ENCODE measurements at regions not wholly inside any gene's neighbourhood (a gene's known extent, or its start where the extent isn't known, plus 50 kb on each side); places are given as distances from the start of the nearest gene placed in this dataset.

- Histone ChIP-seq H3K9me3 (ENCODE audit: insufficient read depth, low read depth, low read length) (no peaks in the 10 kb centered on the region), H3K27ac (ENCODE audit: low read depth, low read length) (no peak overlapping the region), H3K9ac (ENCODE audit: low read depth, low read length) (no peak overlapping the region), H3K36me3 (ENCODE audit: insufficient read depth, low read length) (no peaks in the 10 kb centered on the region), H3K4me3 (ENCODE audit: low read length) (no peak overlapping the region), H3K4me1 (ENCODE audit: insufficient read depth, low read length) (peaks cover 22% of the 10 kb centered on the region), H3K27me3 (ENCODE audit: insufficient read depth, low read length) (no peaks in the 10 kb centered on the region)
- WGBS = 95% methylated on average over 3 of the region's 5 CpGs
Measured at GRCh38 chr2:168343586-168343985, 96.2 kb upstream of the STK39 start.

GRCh38 chr2:168344706-168345105, 97.3 kb upstream of the STK39 start:
- H3K4me1 ChIP-seq (ENCODE audit: insufficient read depth, low read length) = peaks cover 16% of the 10 kb centered on the region
- H3K27me3 ChIP-seq (ENCODE audit: insufficient read depth, low read length) = no peaks in the 10 kb centered on the region
- no peaks in the 10 kb centered on the region for H3K36me3 ChIP-seq (ENCODE audit: insufficient read depth, low read length)
- 95% methylated on average over 5 of the region's 5 CpGs for WGBS
- no peak overlapping the region for H3K9ac ChIP-seq (ENCODE audit: low read depth, low read length)
- H3K4me3 ChIP-seq (ENCODE audit: low read length) = no peak overlapping the region
- no peak overlapping the region for H3K27ac ChIP-seq (ENCODE audit: low read depth, low read length)
- no peaks in the 10 kb centered on the region for H3K9me3 ChIP-seq (ENCODE audit: insufficient read depth, low read depth, low read length)

- no peaks in the 10 kb centered on the region for H3K27me3 ChIP-seq (ENCODE audit: insufficient read depth, low read length)
- no peak overlapping the region for H3K27ac ChIP-seq (ENCODE audit: low read depth, low read length)
- 78% methylated on average over 3 of the region's 3 CpGs for WGBS
- H3K36me3 ChIP-seq (ENCODE audit: insufficient read depth, low read length) = no peaks in the 10 kb centered on the region
- peaks cover 10% of the 10 kb centered on the region for H3K4me1 ChIP-seq (ENCODE audit: insufficient read depth, low read length)
- H3K9ac ChIP-seq (ENCODE audit: low read depth, low read length) = no peak overlapping the region
- no peaks in the 10 kb centered on the region for H3K9me3 ChIP-seq (ENCODE audit: insufficient read depth, low read depth, low read length)
- H3K4me3 ChIP-seq (ENCODE audit: low read length) = no peak overlapping the region
Measured at GRCh38 chr2:168345601-168346000, 98.2 kb upstream of the STK39 start.

DNA sequence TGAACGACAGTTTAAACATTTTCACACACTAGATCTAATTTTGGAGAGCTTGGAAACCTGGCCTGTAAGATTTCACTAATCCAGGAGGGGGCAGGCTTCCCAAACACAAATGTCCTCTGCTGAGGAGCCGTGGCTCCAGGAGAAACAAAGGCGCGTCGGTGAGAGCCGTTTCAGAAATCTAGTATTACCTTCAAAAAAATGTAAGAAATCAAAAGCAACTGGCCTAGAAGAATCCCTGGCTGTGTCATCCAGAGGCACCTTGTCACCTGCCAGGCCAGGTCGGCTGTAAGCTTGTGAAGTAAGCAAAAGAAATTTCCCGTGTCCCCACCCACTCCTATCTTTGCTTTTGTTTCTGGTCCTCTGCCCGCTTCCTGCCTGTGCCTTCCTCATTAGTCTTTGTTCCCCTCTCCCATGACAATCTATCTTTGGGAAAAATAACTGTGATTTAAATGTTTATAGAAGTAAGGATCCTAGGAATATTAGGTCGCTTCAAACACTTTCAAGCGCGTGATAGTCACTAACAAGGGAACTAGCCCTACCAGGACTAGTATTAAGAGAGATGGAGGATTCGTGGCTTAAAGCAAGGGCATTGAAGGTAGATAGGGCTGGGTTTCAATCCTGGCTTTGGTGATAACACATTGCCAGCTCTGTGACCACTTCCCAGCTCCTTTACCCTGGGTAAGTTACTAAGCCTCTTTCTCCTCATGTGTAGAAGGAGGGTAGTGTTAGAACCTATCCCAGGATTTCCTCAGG, 99.5 kb upstream of the STK39 start:
- Histone ChIP-seq H3K9me3 (ENCODE audit: insufficient read depth, low read depth, low read length) (no peaks in the 10 kb centered on the region), H3K27ac (ENCODE audit: low read depth, low read length) (peak overlapping the region; percentile 3; the same call in 1 of the 2 replicates), H3K36me3 (ENCODE audit: insufficient read depth, low read length) (no peaks in the 10 kb centered on the region), H3K4me1 (ENCODE audit: insufficient read depth, low read length) (peaks cover 10% of the 10 kb centered on the region), H3K4me3 (ENCODE audit: low read length) (peak overlapping the region; percentile 56), H3K9ac (ENCODE audit: low read depth, low read length) (peak overlapping the region; percentile 83), H3K27me3 (ENCODE audit: insufficient read depth, low read length) (no peaks in the 10 kb centered on the region)
- 26% methylated on average over 13 of the region's 13 CpGs for WGBS

DNA sequence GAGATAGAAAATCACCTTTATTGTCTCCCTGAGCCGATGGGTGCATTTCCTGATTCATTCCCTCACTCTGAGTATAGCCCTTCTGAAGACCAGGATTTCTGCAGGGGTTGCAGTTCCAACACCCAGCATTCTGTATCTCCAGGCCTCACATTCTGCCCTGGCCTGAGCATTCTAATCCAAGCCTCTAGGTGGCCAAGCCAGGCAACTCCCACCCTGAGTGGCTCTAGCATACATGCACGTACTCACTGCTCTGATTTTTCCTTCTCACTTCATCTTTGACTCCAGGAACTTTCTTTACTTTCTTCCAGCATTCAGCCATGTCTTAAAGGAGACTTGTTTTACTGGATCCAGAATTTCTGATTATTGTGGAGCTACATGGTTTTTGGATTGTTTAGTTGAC, 100.7 kb upstream of the STK39 start:
- Histone ChIP-seq H3K9me3 (ENCODE audit: insufficient read depth, low read depth, low read length) (peaks cover 7% of the 10 kb centered on the region), H3K4me1 (ENCODE audit: insufficient read depth, low read length) (peaks cover 10% of the 10 kb centered on the region), H3K27me3 (ENCODE audit: insufficient read depth, low read length) (no peaks in the 10 kb centered on the region), H3K4me3 (ENCODE audit: low read length) (no peak overlapping the region), H3K9ac (ENCODE audit: low read depth, low read length) (no peak overlapping the region), H3K36me3 (ENCODE audit: insufficient read depth, low read length) (no peaks in the 10 kb centered on the region), H3K27ac (ENCODE audit: low read depth, low read length) (no peak overlapping the region)
- 54% methylated on average over 2 of the region's 2 CpGs for WGBS

DNA sequence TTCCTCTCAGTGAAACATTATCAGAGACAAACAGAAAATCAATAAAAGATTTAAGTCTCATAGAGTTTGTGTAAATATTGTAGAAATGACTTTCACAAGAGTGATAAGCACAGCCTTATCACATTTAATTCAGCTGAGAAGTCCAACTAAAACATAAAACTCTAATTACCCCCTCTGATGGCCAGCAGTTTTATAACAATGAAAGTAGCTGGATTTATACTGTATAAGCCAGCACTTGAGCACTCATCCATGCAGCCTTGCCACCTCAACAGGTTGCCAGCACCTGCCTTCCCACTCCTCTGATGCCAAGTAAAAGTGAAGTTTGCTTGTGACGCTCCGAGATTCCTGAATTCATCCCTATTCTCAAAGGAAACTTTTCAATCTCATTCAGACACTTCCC, 103.0 kb upstream of the STK39 start:
- Histone ChIP-seq H3K9me3 (ENCODE audit: insufficient read depth, low read depth, low read length) (peaks cover 15% of the 10 kb centered on the region), H3K27ac (ENCODE audit: low read depth, low read length) (no peak overlapping the region)

GRCh38 chr2:168353251-168353650, 102.8 kb upstream of the CERS6 start:
- peaks cover 8% of the 10 kb centered on the region for H3K4me1 ChIP-seq (ENCODE audit: insufficient read depth, low read length)
- 100% methylated on average over 2 of the region's 2 CpGs for WGBS

More for the DNA sequence above, 103.0 kb upstream of the STK39 start:
- H3K27me3 ChIP-seq (ENCODE audit: insufficient read depth, low read length) = no peaks in the 10 kb centered on the region
- peaks cover 11% of the 10 kb centered on the region for H3K4me1 ChIP-seq (ENCODE audit: insufficient read depth, low read length)
- 92% methylated on average over 2 of the region's 2 CpGs for WGBS
- H3K9ac ChIP-seq (ENCODE audit: low read depth, low read length) = no peak overlapping the region
- no peak overlapping the region for H3K4me3 ChIP-seq (ENCODE audit: low read length)
- H3K36me3 ChIP-seq (ENCODE audit: insufficient read depth, low read length) = no peaks in the 10 kb centered on the region

GRCh38 chr2:168354499-168354898, 101.6 kb upstream of the CERS6 start:
- peaks cover 15% of the 10 kb centered on the region for H3K9me3 ChIP-seq (ENCODE audit: insufficient read depth, low read depth, low read length)
- no peaks in the 10 kb centered on the region for H3K36me3 ChIP-seq (ENCODE audit: insufficient read depth, low read length)
- peaks cover 8% of the 10 kb centered on the region for H3K4me1 ChIP-seq (ENCODE audit: insufficient read depth, low read length)
- no peak overlapping the region for H3K4me3 ChIP-seq (ENCODE audit: low read length)
- no peak overlapping the region for H3K27ac ChIP-seq (ENCODE audit: low read depth, low read length)
- no peak overlapping the region for H3K9ac ChIP-seq (ENCODE audit: low read depth, low read length)
- H3K27me3 ChIP-seq (ENCODE audit: insufficient read depth, low read length) = no peaks in the 10 kb centered on the region
- 92% methylated on average over 1 of the region's 1 CpG for WGBS

More at GRCh38 chr2:168353251-168353650, 102.8 kb upstream of the CERS6 start:
- no peak overlapping the region for H3K27ac ChIP-seq (ENCODE audit: low read depth, low read length)
- no peak overlapping the region for H3K9ac ChIP-seq (ENCODE audit: low read depth, low read length)
- no peak overlapping the region for H3K4me3 ChIP-seq (ENCODE audit: low read length)
- H3K36me3 ChIP-seq (ENCODE audit: insufficient read depth, low read length) = no peaks in the 10 kb centered on the region
- no peaks in the 10 kb centered on the region for H3K27me3 ChIP-seq (ENCODE audit: insufficient read depth, low read length)
- H3K9me3 ChIP-seq (ENCODE audit: insufficient read depth, low read depth, low read length) = peaks cover 15% of the 10 kb centered on the region

DNA sequence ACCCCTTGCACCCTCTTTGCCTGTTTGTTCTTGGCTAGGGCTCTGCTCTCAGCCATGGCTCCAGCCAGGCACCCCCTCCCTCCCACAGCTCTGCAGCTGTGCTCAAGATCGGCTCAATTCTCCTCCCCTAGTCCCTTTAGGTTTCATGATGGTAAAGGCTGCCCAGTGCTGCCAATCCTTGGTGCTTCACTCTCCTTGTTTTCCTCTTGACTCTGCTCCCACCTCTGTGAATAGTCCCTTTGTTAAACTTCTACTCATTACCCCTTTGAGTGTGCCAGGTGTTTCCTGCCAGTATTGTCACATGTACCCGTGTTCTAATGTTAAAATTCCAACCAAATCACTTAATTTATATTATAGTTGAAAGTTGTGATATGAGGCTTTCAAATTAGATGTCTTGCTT, 101.0 kb upstream of the CERS6 start:
- Histone ChIP-seq H3K4me1 (ENCODE audit: insufficient read depth, low read length) (peaks cover 8% of the 10 kb centered on the region), H3K9me3 (ENCODE audit: insufficient read depth, low read depth, low read length) (peaks cover 15% of the 10 kb centered on the region), H3K4me3 (ENCODE audit: low read length) (no peak overlapping the region), H3K9ac (ENCODE audit: low read depth, low read length) (no peak overlapping the region), H3K27me3 (ENCODE audit: insufficient read depth, low read length) (no peaks in the 10 kb centered on the region), H3K27ac (ENCODE audit: low read depth, low read length) (no peak overlapping the region), H3K36me3 (ENCODE audit: insufficient read depth, low read length) (no peaks in the 10 kb centered on the region)
- 85% methylated on average over 1 of the region's 2 CpGs for WGBS

GRCh38 chr2:168355779-168356476, 100.1 kb upstream of the CERS6 start:
- no peak overlapping the region for H3K9ac ChIP-seq (ENCODE audit: low read depth, low read length)
- H3K4me3 ChIP-seq (ENCODE audit: low read length) = no peak overlapping the region
- H3K27me3 ChIP-seq (ENCODE audit: insufficient read depth, low read length) = no peaks in the 10 kb centered on the region
- peaks cover 8% of the 10 kb centered on the region for H3K4me1 ChIP-seq (ENCODE audit: insufficient read depth, low read length)
- H3K27ac ChIP-seq (ENCODE audit: low read depth, low read length) = peak overlapping the region; percentile 21; the same call in 1 of the 2 replicates
- 67% methylated on average over 5 of the region's 5 CpGs for WGBS
- peaks cover 15% of the 10 kb centered on the region for H3K9me3 ChIP-seq (ENCODE audit: insufficient read depth, low read depth, low read length)
- H3K36me3 ChIP-seq (ENCODE audit: insufficient read depth, low read length) = no peaks in the 10 kb centered on the region

- H3K9me3 ChIP-seq (ENCODE audit: insufficient read depth, low read depth, low read length) = peaks cover 15% of the 10 kb centered on the region
- 91% methylated on average over 2 of the region's 2 CpGs for WGBS
- peaks cover 8% of the 10 kb centered on the region for H3K4me1 ChIP-seq (ENCODE audit: insufficient read depth, low read length)
- H3K36me3 ChIP-seq (ENCODE audit: insufficient read depth, low read length) = no peaks in the 10 kb centered on the region
- no peak overlapping the region for H3K27ac ChIP-seq (ENCODE audit: low read depth, low read length)
- no peak overlapping the region for H3K9ac ChIP-seq (ENCODE audit: low read depth, low read length)
- no peaks in the 10 kb centered on the region for H3K27me3 ChIP-seq (ENCODE audit: insufficient read depth, low read length)
- no peak overlapping the region for H3K4me3 ChIP-seq (ENCODE audit: low read length)
Measured at GRCh38 chr2:168356477-168356835, 99.6 kb upstream of the CERS6 start.
